ENCODE measurements at regions not wholly inside any gene's neighbourhood (a gene's known extent, or its start where the extent isn't known, plus 50 kb on each side); places are given as distances from the start of the nearest gene placed in this dataset.

GRCh38 chr16:73306901-73307413 is 259.0 kb upstream of the ZFHX3 start:
- Histone ChIP-seq H3K36me3 (replicated peaks in 1 of 2; ENCODE audit: control insufficient read depth in 1 of 2, insufficient read depth in 2 of 2, low read length in 1 of 2) (no peaks in the 10 kb centered on the region), H3K4me2 (no peak overlapping the region), H3K79me2 (ENCODE audit: insufficient read depth) (no peaks in the 10 kb centered on the region), H3K9me2 (no peaks in the 10 kb centered on the region), H3K4me1 (ENCODE audit: control insufficient read depth in 1 of 2, insufficient read depth in 2 of 2, low read depth in 1 of 2, low read length in 1 of 2) (peaks cover 0 to 11% of the 10 kb centered on the region in 2 experiments; a peak in 2 of 4 replicates), H3K27ac (ENCODE audit: low read depth in 2 of 2, low read length in 1 of 2) (no peak overlapping the region), H3K4me3 (ENCODE audit: low read depth in 2 of 2, low read length in 1 of 2) (no peak overlapping the region), H2AFZ (ENCODE audit: low read depth) (no peak overlapping the region), H4K20me1 (ENCODE audit: insufficient read depth) (no peaks in the 10 kb centered on the region), H3F3A (replicated peaks; ENCODE audit: insufficient read depth) (no peaks in the 10 kb centered on the region), H3K9ac (no peak overlapping the region), H3K27me3 (ENCODE audit: insufficient read depth) (no peaks in the 10 kb centered on the region; the same call in 1 of the 2 replicates), H3K9me3 (no peaks in the 10 kb centered on the region)
- ChIA-PET CTCF (no interaction called here), POLR2A (no interaction called here)
- 18% methylated on average over 1 of the region's 1 CpG for WGBS (ENCODE audit: low lambda C conversion rate)
- no peak for TF ChIP-seq ZBTB33 (IDR thresholded peaks at IDR 0.05; ENCODE audit: borderline replicate concordance, low read depth)
- TF ChIP-seq RCOR1 (IDR thresholded peaks at IDR 0.05; ENCODE audit: low read length) = no peak
- no peak for TF ChIP-seq FOSL2 (IDR thresholded peaks at IDR 0.05; ENCODE audit: borderline replicate concordance, low read depth)
- TF ChIP-seq RXRA (IDR thresholded peaks at IDR 0.05; ENCODE audit: borderline replicate concordance, low read depth) = no peak
- TF ChIP-seq ELF1 (IDR thresholded peaks at IDR 0.05) = no peak
- no peak for TF ChIP-seq GABPA (IDR thresholded peaks at IDR 0.05; ENCODE audit: low read depth)
- no peak for TF ChIP-seq RAD21 (IDR thresholded peaks at IDR 0.05; ENCODE audit: low read length)
- TF ChIP-seq SMC3 (IDR thresholded peaks at IDR 0.05; ENCODE audit: low read depth, low read length) = no peak
- no peak for TF ChIP-seq CTCF (IDR thresholded peaks at IDR 0.05)
- TF ChIP-seq USF1 (IDR thresholded peaks at IDR 0.05; ENCODE audit: borderline replicate concordance, low read depth) = no peak
- TF ChIP-seq EZH2phosphoT487 (IDR thresholded peaks at IDR 0.05; ENCODE audit: borderline replicate concordance, low read depth) = no peak
- TF ChIP-seq CHD2 (IDR thresholded peaks at IDR 0.05; ENCODE audit: low read length, partially characterized antibody) = no peak
- TF ChIP-seq JUND (IDR thresholded peaks at IDR 0.05) = no peak
- TF ChIP-seq PBX3 (IDR thresholded peaks at IDR 0.05) = no peak
- DNase-seq = no peak

All from SK-N-SH (cell line).